Keratinocyte (primary cell): ENCODE measurements at regions not wholly inside any gene's neighbourhood (a gene's known extent, or its start where the extent isn't known, plus 50 kb on each side); places are given as distances from the start of the nearest gene placed in this dataset.

Experiments used
- CTCF ChIP-seq, 3 experiments: IDR thresholded peaks in 1 of 3; conservative IDR thresholded peaks in 1 of 3; optimal IDR thresholded peaks in 1 of 3; 2 replicates in 2 of 3; 3 replicates in 1 of 3; pipeline versions ENCODE3 to v1.5.1; 2011; ENCODE audit warnings: low read length in 3 of 3, mild to moderate bottlenecking in 3 of 3, moderate library complexity in 2 of 3, control low read depth in 1 of 3, inconsistent platforms in 1 of 3; ENCODE audit not compliant: insufficient read depth in 2 of 3; ENCODE audit errors: extremely low read depth in 1 of 3
- EZH2 ChIP-seq: IDR thresholded peaks from one replicate; pipeline ENCODE4 v1.6.1; 2012; ENCODE audit warnings: inconsistent platforms, mild to moderate bottlenecking, low read length, moderate library complexity

GRCh38 chr2:118225666-118226065, 137.4 kb downstream of the INSIG2 start:
- no peak for TF ChIP-seq CTCF (optimal IDR thresholded peaks at IDR 0.05 in 1 of 3, IDR thresholded peaks at IDR 0.05 in 1 of 3, conservative IDR thresholded peaks at IDR 0.05 in 1 of 3; ENCODE audit: extremely low read depth in 1 of 3, insufficient read depth in 2 of 3, low read length in 3 of 3)
- TF ChIP-seq EZH2 = no peak
